ENCODE measurements at regions not wholly inside any gene's neighbourhood (a gene's known extent, or its start where the extent isn't known, plus 50 kb on each side); places are given as distances from the start of the nearest gene placed in this dataset.

DNA sequence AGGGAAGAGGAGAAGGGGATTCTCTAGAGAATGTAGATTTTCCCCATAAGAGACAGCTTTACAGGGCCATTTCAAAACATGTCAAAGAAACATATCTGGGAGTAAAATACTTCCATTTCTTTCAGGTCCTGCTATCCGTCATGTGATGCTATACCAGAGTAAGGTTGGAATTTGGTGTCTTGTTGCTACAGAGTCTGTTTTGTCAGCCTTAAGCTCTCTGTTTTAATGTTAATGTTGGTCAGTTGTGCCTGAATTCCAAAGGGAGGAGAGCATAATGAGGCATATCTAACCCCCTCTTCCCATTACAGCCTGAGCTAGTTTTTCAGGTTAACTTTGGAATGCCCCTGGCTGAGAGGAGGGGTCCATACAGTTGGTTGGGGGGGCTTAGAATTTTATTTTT lies 94.7 kb upstream of the CCDC71L start (continued):
- TF ChIP-seq, protein P1, sequence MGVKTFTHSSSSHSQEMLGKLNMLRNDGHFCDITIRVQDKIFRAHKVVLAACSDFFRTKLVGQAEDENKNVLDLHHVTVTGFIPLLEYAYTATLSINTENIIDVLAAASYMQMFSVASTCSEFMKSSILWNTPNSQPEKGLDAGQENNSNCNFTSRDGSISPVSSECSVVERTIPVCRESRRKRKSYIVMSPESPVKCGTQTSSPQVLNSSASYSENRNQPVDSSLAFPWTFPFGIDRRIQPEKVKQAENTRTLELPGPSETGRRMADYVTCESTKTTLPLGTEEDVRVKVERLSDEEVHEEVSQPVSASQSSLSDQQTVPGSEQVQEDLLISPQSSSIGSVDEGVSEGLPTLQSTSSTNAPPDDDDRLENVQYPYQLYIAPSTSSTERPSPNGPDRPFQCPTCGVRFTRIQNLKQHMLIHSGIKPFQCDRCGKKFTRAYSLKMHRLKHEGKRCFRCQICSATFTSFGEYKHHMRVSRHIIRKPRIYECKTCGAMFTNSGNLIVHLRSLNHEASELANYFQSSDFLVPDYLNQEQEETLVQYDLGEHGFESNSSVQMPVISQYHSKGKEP (tag by site-specific recombination; IDR thresholded peaks at IDR 0.05): no peak

DNA sequence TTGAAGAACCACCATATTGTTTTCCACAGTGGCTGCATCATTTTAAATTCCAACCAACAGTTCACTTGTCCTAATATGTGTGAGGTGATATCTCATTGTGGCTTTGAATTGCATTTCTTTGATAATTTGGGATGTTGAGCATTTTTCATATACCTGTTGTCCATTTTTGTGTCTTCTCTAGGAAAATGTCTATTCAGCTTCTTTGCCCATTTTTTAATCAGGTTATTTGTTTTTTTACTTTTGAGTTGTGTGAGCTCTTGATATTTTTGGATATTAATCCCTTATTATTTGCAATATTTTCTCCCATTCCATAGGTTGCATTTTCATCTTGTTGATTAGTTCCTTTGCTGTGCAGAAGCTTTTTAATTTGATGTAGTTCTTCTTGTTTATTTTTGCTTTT lies 95.1 kb upstream of the CCDC71L start:
- H3K27ac ChIP-seq (ENCODE audit: extremely low read depth, low read depth, low read length): no peak overlapping the region
- H3K4me1 ChIP-seq (ENCODE audit: control insufficient read depth, insufficient read depth, low read length): no peaks in the 10 kb centered on the region
- ChIA-PET POLR2A (no interaction called here), CTCF (no interaction called here)
- TF ChIP-seq ZNF558 (tag by site-specific recombination; IDR thresholded peaks at IDR 0.05) (no peak), ZNF214 (tag by site-specific recombination; IDR thresholded peaks at IDR 0.05; ENCODE audit: borderline replicate concordance) (no peak), ZNF202 (tag by site-specific recombination; IDR thresholded peaks at IDR 0.05; ENCODE audit: borderline replicate concordance) (no peak), ZSCAN16 (tag by site-specific recombination; IDR thresholded peaks at IDR 0.05) (no peak), ZNF2 (tag by site-specific recombination; IDR thresholded peaks at IDR 0.05) (no peak), ZNF335 (tag by site-specific recombination; conservative IDR thresholded peaks at IDR 0.05) (no peak), ZNF768 (tag by site-specific recombination; IDR thresholded peaks at IDR 0.05) (no peak), ZNF561 (tag by site-specific recombination; IDR thresholded peaks at IDR 0.05; ENCODE audit: borderline replicate concordance) (no peak), ZNF626 (tag by site-specific recombination; IDR thresholded peaks at IDR 0.05) (no peak), ZFP41 (tag by site-specific recombination; IDR thresholded peaks at IDR 0.05; ENCODE audit: borderline replicate concordance) (no peak), ZNF138 (tag by site-specific recombination; IDR thresholded peaks at IDR 0.05; ENCODE audit: borderline replicate concordance) (no peak), ZNF701 (tag by site-specific recombination; IDR thresholded peaks at IDR 0.05) (no peak), ZNF184 (tag by site-specific recombination; IDR thresholded peaks at IDR 0.05) (no peak), ZNF146 (tag by site-specific recombination; IDR thresholded peaks at IDR 0.05) (no peak), ZNF174 (tag by site-specific recombination; IDR thresholded peaks at IDR 0.05) (no peak), ZNF585B (tag by site-specific recombination; IDR thresholded peaks at IDR 0.05) (no peak)
- TF ChIP-seq, protein P2, sequence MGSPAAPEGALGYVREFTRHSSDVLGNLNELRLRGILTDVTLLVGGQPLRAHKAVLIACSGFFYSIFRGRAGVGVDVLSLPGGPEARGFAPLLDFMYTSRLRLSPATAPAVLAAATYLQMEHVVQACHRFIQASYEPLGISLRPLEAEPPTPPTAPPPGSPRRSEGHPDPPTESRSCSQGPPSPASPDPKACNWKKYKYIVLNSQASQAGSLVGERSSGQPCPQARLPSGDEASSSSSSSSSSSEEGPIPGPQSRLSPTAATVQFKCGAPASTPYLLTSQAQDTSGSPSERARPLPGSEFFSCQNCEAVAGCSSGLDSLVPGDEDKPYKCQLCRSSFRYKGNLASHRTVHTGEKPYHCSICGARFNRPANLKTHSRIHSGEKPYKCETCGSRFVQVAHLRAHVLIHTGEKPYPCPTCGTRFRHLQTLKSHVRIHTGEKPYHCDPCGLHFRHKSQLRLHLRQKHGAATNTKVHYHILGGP (tag by site-specific recombination; IDR thresholded peaks at IDR 0.05): no peak
- TF ChIP-seq, protein P3, sequence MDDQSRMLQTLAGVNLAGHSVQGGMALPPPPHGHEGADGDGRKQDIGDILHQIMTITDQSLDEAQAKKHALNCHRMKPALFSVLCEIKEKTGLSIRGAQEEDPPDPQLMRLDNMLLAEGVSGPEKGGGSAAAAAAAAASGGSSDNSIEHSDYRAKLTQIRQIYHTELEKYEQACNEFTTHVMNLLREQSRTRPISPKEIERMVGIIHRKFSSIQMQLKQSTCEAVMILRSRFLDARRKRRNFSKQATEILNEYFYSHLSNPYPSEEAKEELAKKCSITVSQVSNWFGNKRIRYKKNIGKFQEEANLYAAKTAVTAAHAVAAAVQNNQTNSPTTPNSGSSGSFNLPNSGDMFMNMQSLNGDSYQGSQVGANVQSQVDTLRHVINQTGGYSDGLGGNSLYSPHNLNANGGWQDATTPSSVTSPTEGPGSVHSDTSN (CRISPR knock-in tag; IDR thresholded peaks at IDR 0.05): no peak
- TF ChIP-seq, protein P4, sequence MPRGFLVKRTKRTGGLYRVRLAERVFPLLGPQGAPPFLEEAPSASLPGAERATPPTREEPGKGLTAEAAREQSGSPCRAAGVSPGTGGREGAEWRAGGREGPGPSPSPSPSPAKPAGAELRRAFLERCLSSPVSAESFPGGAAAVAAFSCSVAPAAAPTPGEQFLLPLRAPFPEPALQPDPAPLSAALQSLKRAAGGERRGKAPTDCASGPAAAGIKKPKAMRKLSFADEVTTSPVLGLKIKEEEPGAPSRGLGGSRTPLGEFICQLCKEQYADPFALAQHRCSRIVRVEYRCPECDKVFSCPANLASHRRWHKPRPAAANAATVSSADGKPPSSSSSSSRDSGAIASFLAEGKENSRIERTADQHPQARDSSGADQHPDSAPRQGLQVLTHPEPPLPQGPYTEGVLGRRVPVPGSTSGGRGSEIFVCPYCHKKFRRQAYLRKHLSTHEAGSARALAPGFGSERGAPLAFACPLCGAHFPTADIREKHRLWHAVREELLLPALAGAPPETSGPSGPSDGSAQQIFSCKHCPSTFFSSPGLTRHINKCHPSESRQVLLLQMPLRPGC (tag by site-specific recombination; IDR thresholded peaks at IDR 0.05): no peak
- TF ChIP-seq, protein P5, sequence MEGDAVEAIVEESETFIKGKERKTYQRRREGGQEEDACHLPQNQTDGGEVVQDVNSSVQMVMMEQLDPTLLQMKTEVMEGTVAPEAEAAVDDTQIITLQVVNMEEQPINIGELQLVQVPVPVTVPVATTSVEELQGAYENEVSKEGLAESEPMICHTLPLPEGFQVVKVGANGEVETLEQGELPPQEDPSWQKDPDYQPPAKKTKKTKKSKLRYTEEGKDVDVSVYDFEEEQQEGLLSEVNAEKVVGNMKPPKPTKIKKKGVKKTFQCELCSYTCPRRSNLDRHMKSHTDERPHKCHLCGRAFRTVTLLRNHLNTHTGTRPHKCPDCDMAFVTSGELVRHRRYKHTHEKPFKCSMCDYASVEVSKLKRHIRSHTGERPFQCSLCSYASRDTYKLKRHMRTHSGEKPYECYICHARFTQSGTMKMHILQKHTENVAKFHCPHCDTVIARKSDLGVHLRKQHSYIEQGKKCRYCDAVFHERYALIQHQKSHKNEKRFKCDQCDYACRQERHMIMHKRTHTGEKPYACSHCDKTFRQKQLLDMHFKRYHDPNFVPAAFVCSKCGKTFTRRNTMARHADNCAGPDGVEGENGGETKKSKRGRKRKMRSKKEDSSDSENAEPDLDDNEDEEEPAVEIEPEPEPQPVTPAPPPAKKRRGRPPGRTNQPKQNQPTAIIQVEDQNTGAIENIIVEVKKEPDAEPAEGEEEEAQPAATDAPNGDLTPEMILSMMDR (tag by site-specific recombination; IDR thresholded peaks at IDR 0.05): no peak
- no peaks in the 10 kb centered on the region for H3K9me3 ChIP-seq (ENCODE audit: control insufficient read depth, insufficient read depth, low read depth, low read length)
- H3K4me3 ChIP-seq (ENCODE audit: low read depth, low read length): no peak overlapping the region
- no peaks in the 10 kb centered on the region for H3K36me3 ChIP-seq (ENCODE audit: control insufficient read depth in 2 of 2, insufficient read depth in 1 of 2, low read length in 2 of 2)
